ENCODE measurements at regions not wholly inside any gene's neighbourhood (a gene's known extent, or its start where the extent isn't known, plus 50 kb on each side); places are given as distances from the start of the nearest gene placed in this dataset.

- DNase-seq: no peak
- no peaks in the 10 kb centered on the region; the same call in 1 of the 2 replicates for H3K9me3 ChIP-seq
- no peaks in the 10 kb centered on the region for H4K20me1 ChIP-seq (ENCODE audit: insufficient read depth)
- H3K9me2 ChIP-seq: no peaks in the 10 kb centered on the region
- no peak overlapping the region for H3K9ac ChIP-seq
- CTCF ChIA-PET: interaction anchor here (0.6 to 1.1 kb wide), 4 partner anchors 16 to 1137 kb away, joined by 3 to 4 read pairs (median 3); no protein-coding TSS in a partner anchor
- no peak overlapping the region for H2AFZ ChIP-seq (ENCODE audit: low read depth)
- TF ChIP-seq RFX5 (IDR thresholded peaks at IDR 0.05; ENCODE audit: low read length): no peak
- TF ChIP-seq SMC3 (IDR thresholded peaks at IDR 0.05; ENCODE audit: low read depth, low read length): no peak
- no peak for TF ChIP-seq PBX3 (IDR thresholded peaks at IDR 0.05)
- TF ChIP-seq SIN3A (IDR thresholded peaks at IDR 0.05; ENCODE audit: borderline replicate concordance, low read depth, low read length): no peak
- TF ChIP-seq JUND (IDR thresholded peaks at IDR 0.05): no peak
- TF ChIP-seq FOXJ3 (CRISPR knock-in tag; IDR thresholded peaks at IDR 0.05): no peak
- TF ChIP-seq IRF3 (IDR thresholded peaks at IDR 0.05; ENCODE audit: low read depth, low read length): no peak
- no peak for TF ChIP-seq MXI1 (IDR thresholded peaks at IDR 0.05; ENCODE audit: low read depth, low read length)
- TF ChIP-seq ELF1 (IDR thresholded peaks at IDR 0.05): no peak
- no peak for TF ChIP-seq USF2 (IDR thresholded peaks at IDR 0.05; ENCODE audit: borderline replicate concordance, low read depth, low read length)
- no peak for TF ChIP-seq MEF2A (IDR thresholded peaks at IDR 0.05; ENCODE audit: borderline replicate concordance, low read depth)
- TF ChIP-seq FOSL2 (IDR thresholded peaks at IDR 0.05; ENCODE audit: borderline replicate concordance, low read depth): no peak
- no peak for TF ChIP-seq USF1 (IDR thresholded peaks at IDR 0.05; ENCODE audit: borderline replicate concordance, low read depth)
- no peak for TF ChIP-seq FOXM1 (IDR thresholded peaks at IDR 0.05; ENCODE audit: low read depth)
- no peak for TF ChIP-seq TCF12 (IDR thresholded peaks at IDR 0.05)
- no peaks in the 10 kb centered on the region for H3F3A ChIP-seq (replicated peaks; ENCODE audit: insufficient read depth)
- peaks cover 0 to 2% of the 10 kb centered on the region in 2 experiments; a peak in 2 of 4 replicates for H3K4me1 ChIP-seq (ENCODE audit: control insufficient read depth in 1 of 2, insufficient read depth in 2 of 2, low read depth in 1 of 2, low read length in 1 of 2)
- no peaks in the 10 kb centered on the region for H3K36me3 ChIP-seq (replicated peaks in 1 of 2; ENCODE audit: control insufficient read depth in 1 of 2, insufficient read depth in 2 of 2, low read length in 1 of 2)
- H3K4me3 ChIP-seq (ENCODE audit: low read depth in 2 of 2, low read length in 1 of 2): no peak overlapping the region
- WGBS (ENCODE audit: low lambda C conversion rate): 48% methylated on average over 7 of the region's 7 CpGs
- no peak overlapping the region for H3K27ac ChIP-seq (ENCODE audit: low read depth in 2 of 2, low read length in 1 of 2)
- H3K4me2 ChIP-seq: no peak overlapping the region
- H3K27me3 ChIP-seq (ENCODE audit: insufficient read depth): no peaks in the 10 kb centered on the region
- no peaks in the 10 kb centered on the region for H3K79me2 ChIP-seq (ENCODE audit: insufficient read depth)
- POLR2A ChIA-PET: no interaction called here
These were observed 422.2 kb upstream of the POU3F3 start for GRCh38 chr2:104431701-104432121.

GRCh38 chr2:104432401-104432800 is 421.5 kb upstream of the POU3F3 start:
- peaks cover 0 to 2% of the 10 kb centered on the region in 2 experiments; a peak in 2 of 4 replicates for H3K4me1 ChIP-seq (ENCODE audit: control insufficient read depth in 1 of 2, insufficient read depth in 2 of 2, low read depth in 1 of 2, low read length in 1 of 2)
- WGBS (ENCODE audit: low lambda C conversion rate): 29% methylated on average over 5 of the region's 5 CpGs
- no peaks in the 10 kb centered on the region for H3K27me3 ChIP-seq (ENCODE audit: insufficient read depth)
- H3K4me2 ChIP-seq: no peak overlapping the region
- POLR2A ChIA-PET: no interaction called here
- CTCF ChIA-PET: interaction anchor here (0.6 kb wide), 1 partner anchor 931 kb away, joined by 3 read pairs; no protein-coding TSS in a partner anchor
- no peaks in the 10 kb centered on the region for H3K79me2 ChIP-seq (ENCODE audit: insufficient read depth)
- no peak overlapping the region for H3K9ac ChIP-seq
- H3K9me2 ChIP-seq: no peaks in the 10 kb centered on the region
- H3K36me3 ChIP-seq (replicated peaks in 1 of 2; ENCODE audit: control insufficient read depth in 1 of 2, insufficient read depth in 2 of 2, low read length in 1 of 2): no peaks in the 10 kb centered on the region
- no peak overlapping the region for H3K4me3 ChIP-seq (ENCODE audit: low read depth in 2 of 2, low read length in 1 of 2)
- H3K27ac ChIP-seq (ENCODE audit: low read depth in 2 of 2, low read length in 1 of 2): no peak overlapping the region
- TF ChIP-seq RFX5 (IDR thresholded peaks at IDR 0.05; ENCODE audit: low read length): no peak
- no peak for TF ChIP-seq TAF1 (IDR thresholded peaks at IDR 0.05; ENCODE audit: borderline replicate concordance, low read depth, low read length)
- no peak for TF ChIP-seq ZBTB33 (IDR thresholded peaks at IDR 0.05; ENCODE audit: borderline replicate concordance, low read depth)
- TF ChIP-seq RAD21 (IDR thresholded peaks at IDR 0.05; ENCODE audit: low read length): no peak
- no peak for TF ChIP-seq USF2 (IDR thresholded peaks at IDR 0.05; ENCODE audit: borderline replicate concordance, low read depth, low read length)
- TF ChIP-seq CHD2 (IDR thresholded peaks at IDR 0.05; ENCODE audit: low read length, partially characterized antibody): no peak
- no peak for TF ChIP-seq FOXJ3 (CRISPR knock-in tag; IDR thresholded peaks at IDR 0.05)
- H2AFZ ChIP-seq (ENCODE audit: low read depth): no peak overlapping the region
- no peaks in the 10 kb centered on the region for H4K20me1 ChIP-seq (ENCODE audit: insufficient read depth)
- H3K9me3 ChIP-seq: no peaks in the 10 kb centered on the region; the same call in 1 of the 2 replicates
- no peaks in the 10 kb centered on the region for H3F3A ChIP-seq (replicated peaks; ENCODE audit: insufficient read depth)
- no peak for DNase-seq
